ENCODE measurements at regions not wholly inside any gene's neighbourhood (a gene's known extent, or its start where the extent isn't known, plus 50 kb on each side); places are given as distances from the start of the nearest gene placed in this dataset.
"Not testable (repeated sequence)": the region's sequence is repeated elsewhere in the genome, so short reads cannot be mapped to it uniquely, and the experiment has no call there.

DNA sequence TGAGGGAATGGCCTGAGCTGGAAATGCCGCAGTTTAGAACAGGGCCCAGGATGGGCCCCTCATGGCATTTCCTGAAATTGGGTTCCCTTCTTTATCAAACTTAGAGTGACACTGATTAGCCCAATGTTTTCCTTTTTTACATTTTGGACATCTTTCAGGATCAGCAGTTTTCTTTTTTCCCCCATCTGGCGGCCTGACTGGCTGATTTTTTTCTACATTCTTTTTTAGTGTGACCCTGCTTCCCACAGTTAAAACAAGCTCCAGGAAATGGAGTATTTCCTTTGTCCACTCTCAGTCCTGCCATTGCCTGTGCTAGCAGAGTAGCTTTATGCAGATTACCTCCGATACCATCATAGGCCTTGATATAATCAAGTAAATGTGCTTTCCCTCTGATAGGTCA lies 185.8 kb upstream of the IGF1 start:
- DNase-seq (ENCODE audit: low spot score), result not testable (repeated sequence)

DNA sequence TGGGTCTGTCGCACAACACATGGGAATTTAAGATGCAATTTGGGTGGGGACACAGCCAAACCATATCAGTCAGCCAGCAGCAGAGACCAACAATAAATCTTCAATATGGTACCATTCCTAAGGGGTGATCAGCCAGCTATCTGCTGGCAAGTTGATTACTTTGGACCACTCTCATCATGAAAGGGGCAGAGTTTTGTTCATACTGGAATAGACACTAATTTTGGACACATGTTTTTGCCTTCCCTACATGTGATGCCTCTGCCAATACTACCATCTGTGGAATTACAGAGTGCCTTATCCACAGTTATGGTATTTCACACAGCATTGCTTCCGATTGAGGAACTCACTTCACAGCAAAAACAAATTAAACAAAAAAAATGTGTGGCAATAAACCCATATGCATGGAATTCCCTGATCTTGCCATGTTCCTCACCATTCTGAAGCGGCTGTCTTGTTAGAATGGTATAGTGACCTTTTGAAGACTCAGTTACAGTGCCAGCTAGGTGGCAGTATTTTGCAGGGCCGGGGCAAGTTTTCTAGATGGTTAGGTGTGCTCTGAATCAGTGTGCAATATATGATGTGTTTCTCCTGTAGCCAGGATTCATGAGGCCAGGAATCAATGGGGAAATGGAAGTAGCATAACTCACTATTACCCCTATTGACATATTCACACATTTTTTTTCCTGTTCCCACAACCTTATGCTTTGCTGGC lies 179.0 kb upstream of the IGF1 start:
- no peak for DNase-seq (ENCODE audit: low spot score)

DNA sequence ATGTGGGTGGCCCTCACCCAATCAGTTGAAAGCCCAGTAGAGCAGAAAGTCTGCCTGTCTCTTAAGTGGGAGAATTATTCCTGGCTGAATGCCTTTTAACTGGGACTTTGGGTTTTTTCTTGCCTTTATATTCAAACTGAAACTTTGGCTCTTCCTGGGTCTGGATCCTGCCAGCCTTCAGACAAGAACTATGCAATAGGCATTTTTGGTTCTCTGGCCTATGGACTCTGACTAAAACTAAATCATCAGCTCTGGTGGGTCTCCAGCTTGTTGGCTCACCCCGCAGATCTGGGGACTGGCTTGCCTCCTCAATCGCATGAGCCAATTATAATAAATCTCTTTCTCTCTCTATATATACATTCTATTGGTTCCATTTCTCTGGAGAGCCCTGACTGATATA lies 173.0 kb upstream of the IGF1 start:
- DNase-seq (ENCODE audit: low spot score), result no peak

DNA sequence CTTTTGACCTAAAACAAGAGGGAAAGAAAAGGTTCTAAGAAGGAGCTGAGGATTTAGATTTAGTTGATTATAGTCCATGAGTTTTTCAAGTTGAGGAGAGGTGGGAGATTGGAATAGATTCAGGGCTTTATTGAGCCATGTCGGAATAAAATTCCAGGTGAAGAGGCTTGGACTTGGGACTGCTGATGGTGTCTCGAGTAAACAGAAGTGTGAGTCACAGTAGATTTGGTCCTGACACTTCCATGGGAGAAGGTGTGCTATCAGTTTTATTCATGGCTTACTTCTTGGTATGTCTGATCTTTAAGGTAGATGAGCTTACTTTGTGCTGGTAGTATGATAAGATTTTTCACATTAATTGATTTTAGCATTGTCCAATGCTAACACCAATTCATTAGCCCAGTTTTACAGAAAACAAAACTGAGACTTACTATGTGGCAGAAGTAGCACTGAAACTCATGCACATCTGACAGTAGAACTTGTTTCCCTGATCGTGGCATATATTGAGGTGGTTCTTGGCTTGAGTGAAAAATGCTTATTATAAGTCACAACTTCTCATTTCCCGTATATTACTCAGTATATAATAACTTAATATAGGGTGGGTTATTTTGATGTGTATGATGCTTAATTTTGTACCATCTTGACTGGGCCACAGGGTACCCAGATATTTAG lies 172.4 kb upstream of the IGF1 start:
- no peak for DNase-seq (ENCODE audit: low spot score)

DNA sequence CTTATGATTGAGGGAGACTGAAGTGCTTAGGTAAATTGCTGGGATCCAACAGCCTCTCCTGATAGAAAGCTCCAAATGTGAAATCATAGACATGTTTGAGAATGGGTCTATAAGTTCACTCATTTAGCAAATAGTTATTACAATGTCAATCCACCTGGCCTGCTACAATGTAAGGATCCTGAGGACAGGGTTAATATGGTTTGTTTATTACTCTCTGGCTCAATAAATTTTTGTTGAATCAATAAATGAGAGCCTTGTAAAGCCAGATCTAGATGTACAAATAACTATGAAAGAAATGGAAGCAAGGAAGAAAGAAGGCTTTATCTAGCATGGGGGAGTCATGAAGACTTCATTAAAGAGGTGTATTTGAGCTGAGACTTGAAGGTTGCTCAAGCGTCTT lies 165.6 kb upstream of the IGF1 start:
- DNase-seq (ENCODE audit: low spot score), result no peak

DNA sequence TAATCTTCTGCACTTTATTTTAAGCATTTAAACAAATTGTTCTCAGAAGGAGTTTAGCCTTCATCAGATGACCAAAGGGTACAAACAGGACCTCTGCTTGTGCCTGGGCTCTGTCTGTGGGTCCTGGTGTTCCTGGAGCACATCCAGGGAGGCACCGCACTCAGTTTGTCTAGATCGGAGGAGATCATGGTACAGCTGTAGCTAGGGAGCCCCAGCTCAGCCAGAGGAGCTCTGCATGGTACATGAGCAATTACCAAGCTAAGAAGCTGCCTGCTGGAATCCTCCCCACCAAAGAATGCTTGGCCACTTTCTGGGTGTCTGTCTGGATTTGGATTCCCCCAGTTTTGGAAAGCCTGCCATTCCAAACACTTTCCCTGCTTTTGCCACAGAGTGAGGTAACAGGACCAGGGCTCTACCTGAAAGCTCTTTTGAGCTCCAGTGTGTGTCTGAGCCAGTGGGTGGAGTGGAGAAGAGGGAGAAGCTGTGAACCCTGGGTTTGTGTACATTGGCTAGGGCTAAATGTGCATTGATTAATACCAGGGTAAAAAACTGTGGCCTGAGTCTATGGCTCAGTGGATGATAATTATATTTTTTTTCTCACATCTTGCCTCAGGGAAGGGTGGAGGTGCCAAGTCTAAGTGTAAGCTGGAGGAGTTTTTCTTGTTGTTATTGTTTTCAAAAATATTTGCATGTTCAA lies 163.7 kb upstream of the IGF1 start:
- no peak for DNase-seq (ENCODE audit: low spot score)

DNA sequence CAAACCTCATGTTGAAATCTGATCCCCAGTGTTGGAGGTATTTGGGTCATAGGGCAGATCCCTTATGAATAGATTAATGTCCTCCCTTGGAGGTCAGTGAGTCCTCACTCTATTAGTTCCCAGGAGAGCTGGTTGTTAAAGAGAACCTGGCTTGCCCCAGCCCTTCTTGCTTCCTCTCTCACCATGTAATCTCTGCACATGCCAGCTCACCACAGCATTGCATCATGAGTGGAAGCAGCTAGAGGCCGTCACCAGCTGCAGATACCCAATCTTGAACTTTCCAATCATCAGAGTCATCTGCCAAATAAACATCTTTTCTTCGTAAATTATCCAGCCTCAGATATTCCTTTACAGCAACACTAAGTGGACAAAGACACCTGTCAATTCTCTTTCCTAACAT lies 161.8 kb upstream of the IGF1 start:
- no peak for DNase-seq (ENCODE audit: low spot score)

DNA sequence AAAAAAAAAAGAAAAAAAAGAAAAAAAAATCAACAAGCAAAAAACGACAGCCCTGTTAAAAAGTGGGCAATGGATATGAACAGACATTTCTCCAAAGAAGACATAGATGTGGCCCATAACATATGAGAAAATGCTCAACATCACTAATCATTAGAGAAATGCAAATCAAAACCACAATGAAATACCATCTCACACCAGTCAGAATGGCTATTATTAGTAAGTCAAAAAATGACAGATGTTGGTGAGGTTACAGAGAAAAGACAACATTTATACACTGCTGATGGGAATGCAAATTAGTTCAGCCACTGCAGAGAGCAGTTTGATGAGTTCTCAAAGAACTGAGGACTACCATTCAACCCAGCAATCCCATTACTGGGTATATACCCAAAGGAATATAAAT lies 160.3 kb upstream of the IGF1 start:
- not testable (repeated sequence) for DNase-seq (ENCODE audit: low spot score)

DNA sequence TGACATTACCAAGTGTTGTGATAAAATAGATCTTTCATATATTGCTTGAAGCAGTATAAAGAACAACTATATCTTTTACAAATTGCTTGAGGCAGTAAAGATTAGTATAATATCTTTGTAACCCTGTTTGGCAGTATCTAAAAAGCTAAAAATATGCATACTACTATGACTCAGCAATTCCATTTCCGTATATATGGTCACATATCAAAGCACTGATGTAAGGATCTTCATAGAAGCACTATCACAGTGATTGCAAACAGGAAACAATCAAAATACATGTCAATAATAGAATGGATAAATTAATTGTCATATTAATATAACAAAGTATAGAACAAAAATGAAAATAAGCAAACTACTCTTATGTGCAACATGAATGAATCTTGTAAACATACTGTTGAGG lies 158.4 kb upstream of the IGF1 start:
- no peak for DNase-seq (ENCODE audit: low spot score)

DNA sequence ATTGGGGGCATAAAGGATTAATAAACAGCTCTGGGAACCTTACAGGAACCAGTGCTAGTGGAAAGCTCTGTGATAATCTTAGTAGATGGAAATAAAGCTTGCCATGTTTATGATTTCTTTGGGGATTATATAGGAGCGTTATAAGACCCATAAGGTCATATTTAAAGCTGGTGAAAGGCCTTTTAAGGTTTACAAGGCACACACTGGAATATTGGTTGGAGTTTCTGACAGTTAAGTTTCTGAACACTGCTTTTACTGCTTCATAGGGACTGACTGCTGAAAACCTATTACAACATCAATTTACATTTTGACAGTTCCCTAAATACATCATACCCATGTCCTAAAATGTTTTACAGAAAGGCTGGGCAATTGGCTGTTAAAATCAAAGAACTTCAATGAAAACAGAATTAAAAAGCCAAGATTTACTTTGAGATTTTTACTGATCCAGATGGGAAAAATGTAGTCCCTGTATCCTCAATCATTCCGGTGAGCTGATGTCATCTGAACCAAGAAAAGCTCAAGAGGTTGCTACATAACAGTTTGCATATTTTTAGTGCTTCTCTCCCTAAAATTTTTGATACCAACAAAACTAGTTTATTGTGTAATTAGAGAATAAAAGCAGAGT lies 153.7 kb upstream of the IGF1 start:
- DNase-seq (ENCODE audit: low spot score), result no peak

DNA sequence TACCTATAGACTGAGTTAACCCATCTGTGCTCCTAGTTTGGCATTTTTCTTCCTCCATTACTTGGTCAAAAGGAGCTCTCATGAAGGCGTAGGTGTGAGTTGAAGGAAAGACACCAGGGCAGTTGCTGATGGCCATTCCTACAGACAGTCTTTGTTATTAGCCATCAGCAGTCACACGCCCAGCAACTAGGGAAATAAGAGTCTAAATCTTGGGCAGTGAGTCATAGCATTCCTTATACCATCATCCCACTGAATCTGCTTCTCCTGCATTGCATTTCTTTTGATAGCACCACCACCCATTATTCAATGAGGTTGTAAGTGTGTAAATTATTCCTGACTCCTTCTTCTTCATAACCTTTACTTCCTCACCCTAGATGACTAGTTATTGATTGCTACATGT lies 150.9 kb upstream of the IGF1 start:
- no peak for DNase-seq (ENCODE audit: low spot score)

DNA sequence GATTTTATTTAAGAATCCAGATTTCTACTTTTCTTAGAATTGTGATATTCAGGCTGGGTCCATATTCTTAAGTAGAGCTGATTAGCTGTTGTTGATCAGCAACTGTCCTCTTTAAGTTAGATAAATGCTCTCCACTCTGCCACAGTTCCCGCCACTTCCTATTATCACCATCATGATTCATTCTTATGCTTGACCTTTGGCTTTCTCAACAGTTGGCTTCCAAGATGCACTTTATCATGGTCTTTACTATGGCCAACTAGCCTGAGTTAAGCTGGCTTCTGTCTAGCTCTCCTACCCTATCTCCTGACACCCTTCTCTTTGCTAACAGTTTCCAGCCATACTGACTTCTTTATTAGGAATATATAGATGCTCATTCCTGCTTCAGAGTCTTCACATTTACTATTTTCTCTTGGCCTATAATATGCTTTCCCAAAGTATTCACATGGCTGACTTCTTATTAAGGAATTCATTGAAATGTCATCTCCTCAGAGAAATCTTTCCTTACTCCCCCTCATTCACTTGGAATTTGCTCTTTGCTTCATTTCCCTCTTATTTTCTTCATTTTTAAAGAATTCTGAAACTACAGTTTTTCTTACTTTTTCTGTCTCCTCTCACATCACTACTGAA lies 149.0 kb upstream of the IGF1 start:
- DNase-seq (ENCODE audit: low spot score), result no peak

DNA sequence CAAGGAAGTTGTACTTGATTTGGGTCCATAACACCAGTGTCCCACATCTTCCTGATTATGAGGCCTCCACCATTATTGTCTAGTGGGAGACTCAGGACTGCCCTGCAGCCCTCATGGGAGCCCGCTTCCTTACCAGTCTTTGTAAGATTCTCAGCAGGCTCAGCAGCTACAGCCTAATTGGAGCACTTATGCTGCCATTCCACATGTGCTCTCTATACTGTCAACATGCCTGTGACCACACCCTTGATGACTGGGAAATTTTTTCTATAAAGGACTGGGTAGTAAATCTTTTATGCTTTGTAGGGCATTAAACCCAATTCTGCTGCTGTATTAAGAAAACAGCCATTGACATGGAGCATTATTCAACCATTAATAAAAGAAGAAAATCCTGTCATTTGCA lies 145.5 kb upstream of the IGF1 start:
- no peak for DNase-seq (ENCODE audit: low spot score)

DNA sequence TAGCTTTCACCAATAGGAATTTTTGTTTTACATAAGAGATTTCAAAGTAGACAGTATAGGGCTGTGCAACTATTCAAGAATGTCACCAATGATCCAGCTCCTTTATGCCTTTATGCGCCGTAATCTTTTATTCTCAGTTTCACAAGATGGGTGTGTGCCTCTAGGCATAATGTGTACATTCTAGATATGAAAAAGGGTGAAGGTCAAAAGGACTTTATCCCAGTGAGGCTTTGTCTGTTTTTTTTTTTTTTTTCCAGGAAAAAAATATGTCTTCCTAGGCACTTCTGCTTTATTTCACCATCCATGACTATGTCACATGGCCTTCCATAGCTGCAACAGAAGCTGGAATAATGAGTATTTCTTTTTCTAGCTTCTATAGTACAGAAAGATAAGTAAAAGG lies 142.3 kb upstream of the IGF1 start:
- DNase-seq (ENCODE audit: low spot score), result no peak

DNA sequence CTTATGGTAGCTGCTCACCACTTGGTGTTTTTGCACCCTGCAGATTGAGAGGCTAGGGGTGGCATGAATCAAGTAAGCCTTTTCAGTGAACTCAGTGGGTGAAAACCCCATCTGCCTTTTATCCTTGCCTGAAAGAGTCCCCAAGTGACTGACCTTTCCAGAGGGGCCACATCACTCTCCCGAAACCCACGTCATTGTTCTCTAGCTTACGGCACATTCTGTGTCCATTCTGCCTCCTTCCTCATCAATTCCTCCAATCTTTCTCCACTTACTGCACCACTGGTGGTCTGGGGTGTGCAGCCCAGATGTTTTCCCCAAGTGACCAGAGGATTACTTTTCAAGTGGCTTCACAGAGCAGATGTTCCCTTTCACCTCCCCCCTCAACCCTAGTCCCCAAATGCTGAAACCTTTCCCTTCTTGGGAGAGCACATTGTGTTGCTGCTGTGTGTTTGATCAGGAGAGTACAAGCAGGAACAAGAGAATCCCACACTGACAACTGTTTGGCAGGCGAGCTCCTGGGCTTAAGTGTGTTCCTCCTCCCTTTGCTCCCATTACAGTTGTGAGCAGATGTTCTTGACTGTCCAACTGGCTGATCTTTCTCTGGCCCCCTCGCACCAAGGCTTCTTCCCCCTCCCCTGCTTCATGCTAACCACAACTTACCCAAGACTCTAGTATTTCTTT lies 138.0 kb upstream of the IGF1 start:
- DNase-seq (ENCODE audit: low spot score), result no peak

DNA sequence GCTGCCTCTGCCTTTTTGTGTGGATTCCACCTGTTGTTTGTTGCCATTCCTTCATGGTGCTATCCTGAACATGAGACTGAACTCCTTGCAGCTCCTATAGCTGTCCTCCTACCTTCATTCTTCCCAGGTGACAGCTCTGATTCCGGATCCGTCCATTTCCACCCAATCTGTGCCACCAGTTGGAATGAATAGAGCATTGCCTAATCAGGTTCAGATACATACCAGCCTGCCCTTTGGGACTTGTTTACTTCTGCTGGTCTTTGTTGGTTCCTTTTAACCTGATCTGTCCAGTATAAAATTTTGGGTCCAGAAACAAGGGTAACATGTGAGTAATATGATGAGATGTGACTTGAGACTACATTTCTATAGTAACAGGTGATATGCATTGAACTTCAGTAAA lies 136.3 kb upstream of the IGF1 start:
- no peak for DNase-seq (ENCODE audit: low spot score)

DNA sequence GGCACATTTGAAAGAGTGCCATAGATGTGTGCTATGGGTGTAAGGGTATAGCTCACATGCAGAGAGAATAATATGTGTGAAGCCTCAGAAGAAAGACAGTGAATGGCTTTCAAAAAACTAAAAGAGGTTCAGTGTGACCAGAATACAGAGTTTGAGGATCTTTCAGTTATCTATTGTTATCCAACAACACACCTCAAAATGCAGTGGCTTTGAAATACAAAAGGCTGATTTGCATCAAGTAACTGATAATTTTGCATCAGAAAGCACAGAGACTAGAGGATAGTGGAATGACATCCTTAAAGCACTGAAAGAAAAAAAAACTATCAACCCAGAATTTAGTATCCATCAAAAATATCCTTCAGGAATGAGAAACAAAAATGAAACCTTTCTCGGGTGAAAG lies 131.6 kb upstream of the IGF1 start:
- no peak for DNase-seq (ENCODE audit: low spot score)

DNA sequence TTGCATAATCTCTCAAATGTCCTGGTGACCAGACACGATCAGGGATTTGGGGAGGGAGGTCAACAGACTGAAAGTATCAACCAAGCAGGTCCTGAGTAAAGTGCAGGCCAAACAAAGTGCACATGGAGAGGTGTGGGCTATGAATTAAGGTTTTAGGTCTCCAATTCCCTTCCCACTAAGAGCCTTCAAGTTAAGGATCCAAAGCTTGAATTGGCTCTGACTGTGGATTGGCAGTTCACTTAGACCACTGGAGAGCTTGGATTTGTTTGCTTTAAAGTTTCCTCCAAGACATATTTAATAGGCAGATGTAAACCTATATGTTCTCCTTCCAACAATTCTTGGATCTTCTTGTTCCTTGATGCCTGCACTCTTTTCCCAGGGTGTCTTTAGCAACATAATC lies 129.6 kb upstream of the IGF1 start:
- no peak for DNase-seq (ENCODE audit: low spot score)

DNA sequence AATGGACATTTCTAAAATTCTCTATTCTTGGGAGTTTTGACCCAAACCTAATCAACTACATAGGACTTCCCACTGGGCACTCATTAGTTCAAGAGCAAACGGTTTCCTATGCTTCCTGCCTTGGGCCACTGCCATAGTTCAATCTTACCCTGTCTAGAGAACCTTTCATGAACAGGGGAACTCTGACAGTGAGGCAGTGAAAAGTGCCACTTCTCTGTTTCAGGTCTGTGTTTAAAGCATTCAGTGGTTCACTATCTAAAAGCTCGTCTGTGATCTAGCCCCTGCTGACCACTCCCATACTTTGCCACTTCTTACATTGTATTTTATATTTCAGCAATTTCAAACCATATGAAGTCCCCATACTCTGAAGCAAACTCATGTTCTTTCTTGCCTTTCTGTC lies 122.7 kb upstream of the IGF1 start:
- no peak for DNase-seq (ENCODE audit: low spot score)

DNA sequence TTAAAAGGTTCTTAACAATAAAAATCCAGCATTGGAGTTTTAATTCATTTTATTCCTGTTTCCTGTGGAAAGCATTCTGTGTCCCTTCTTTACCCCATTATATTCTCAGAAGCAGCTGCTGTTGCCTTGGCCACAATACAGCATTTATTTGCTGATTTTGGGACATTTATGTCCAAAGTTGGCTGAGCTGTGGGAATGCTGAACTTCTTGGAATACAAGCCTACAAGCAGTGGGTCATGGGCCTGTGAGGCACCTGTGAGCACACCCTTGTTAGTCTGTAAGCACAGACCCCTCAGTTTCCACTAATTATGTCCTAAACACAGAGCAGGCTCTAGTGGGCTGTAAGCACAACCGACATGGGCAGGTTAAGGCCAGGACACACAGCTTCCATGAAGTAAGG lies 122.2 kb upstream of the IGF1 start:
- DNase-seq (ENCODE audit: low spot score), result no peak

DNA sequence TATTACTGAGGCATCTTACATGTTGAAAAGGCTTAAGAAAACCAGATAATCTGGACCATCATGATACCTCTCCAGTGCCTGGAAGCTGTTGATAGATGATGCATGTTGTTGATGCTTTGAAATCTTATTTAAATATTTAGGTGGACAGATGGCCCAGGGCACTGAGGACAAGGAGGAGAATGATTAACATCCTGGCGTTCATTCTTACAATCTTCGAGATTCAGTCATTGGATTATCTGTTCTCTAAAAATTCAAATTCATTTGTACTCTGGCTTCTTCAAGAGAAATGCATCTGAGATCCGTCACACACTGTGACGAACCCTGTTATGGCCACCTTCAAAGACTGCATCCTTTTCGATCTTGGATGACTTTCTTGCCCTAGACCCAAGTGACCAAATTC lies 121.3 kb upstream of the IGF1 start:
- DNase-seq (ENCODE audit: low spot score), result no peak

DNA sequence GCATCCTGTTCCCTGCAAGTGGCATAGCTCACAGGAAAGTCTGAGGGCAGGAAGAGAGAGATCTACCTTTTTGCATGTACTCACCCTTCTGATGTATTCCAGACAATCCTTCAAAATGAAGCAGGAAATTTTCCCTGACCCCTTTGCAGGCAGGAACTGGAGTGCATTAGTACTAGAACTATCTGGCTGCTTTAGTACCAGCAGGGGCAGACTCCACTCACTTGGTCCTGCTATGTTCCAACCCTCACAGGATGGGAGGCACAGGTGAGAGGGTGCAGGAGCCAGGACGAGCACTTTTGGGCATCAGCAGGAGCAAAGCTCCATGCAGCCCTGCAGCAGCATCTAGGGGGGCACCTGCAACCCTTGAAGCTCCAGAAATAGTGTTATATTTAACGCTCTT lies 116.3 kb upstream of the IGF1 start:
- DNase-seq (ENCODE audit: low spot score), result no peak
